H1 (cell line): ENCODE measurements at regions not wholly inside any gene's neighbourhood (a gene's known extent, or its start where the extent isn't known, plus 50 kb on each side); places are given as distances from the start of the nearest gene placed in this dataset.

ENCODE experiments used
- CTCF ChIA-PET: fragments of 300-600 bp; sonication (Branson Sonifier 250); formaldehyde crosslinking; loops from one replicate; lab custom pipeline; 2021; ENCODE audit not compliant: partially characterized antibody; lab: Charles Lee
- POLR2A ChIA-PET: fragments of 300-600 bp; sonication (Branson Sonifier 250); formaldehyde crosslinking; loops from one replicate; lab custom pipeline; 2021; ENCODE audit warnings: inconsistent platforms; ENCODE audit not compliant: partially characterized antibody; lab: Charles Lee
- DNase-seq, 2 experiments: peaks; one replicate each; pipeline versions ENCODE4 v3.0.0 to v3.0.0-alpha.2; 2010 to 2022; ENCODE audit warnings: low spot score in 2 of 2, low read depth in 1 of 2, mixed read lengths in 1 of 2
- FAIRE-seq: peaks from 2 replicates; lab custom pipeline; 2011; peaks lifted over from hg19 to GRCh38; lab: Jason Lieb, UNC
- H2AFZ ChIP-seq: 2 replicates; pipeline ENCODE4 v1.8.1; 2012; ENCODE audit warnings: low read length, inconsistent platforms
- H2AK5ac ChIP-seq: 2 replicates; pipeline ENCODE4 v1.6.1; 2013; ENCODE audit warnings: low read depth, low read length
- H2BK120ac ChIP-seq: replicated peaks from 2 replicates; pipeline ENCODE3; 2013; ENCODE audit warnings: low read depth, low read length, inconsistent platforms
- H2BK12ac ChIP-seq: 2 replicates; pipeline ENCODE4 v1.6.1; 2013; ENCODE audit warnings: low read depth, low read length
- H2BK15ac ChIP-seq: 2 replicates; pipeline ENCODE4 v1.6.1; 2013; ENCODE audit warnings: low read length
- H2BK20ac ChIP-seq: 2 replicates; pipeline ENCODE4 v1.6.1; 2013; ENCODE audit warnings: low read length
- H2BK5ac ChIP-seq: 2 replicates; pipeline ENCODE4 v1.6.1; 2013; ENCODE audit warnings: low read depth, low read length
- H3K14ac ChIP-seq: 2 replicates; pipeline ENCODE4 v1.6.1; 2013; ENCODE audit warnings: inconsistent platforms; ENCODE audit not compliant: insufficient read length
- H3K18ac ChIP-seq: 2 replicates; pipeline ENCODE4 v1.6.1; 2013; ENCODE audit warnings: low read length; ENCODE audit errors: extremely low read depth
- H3K23ac ChIP-seq: 2 replicates; pipeline ENCODE4 v1.6.1; 2013; ENCODE audit warnings: inconsistent platforms; ENCODE audit not compliant: insufficient read length
- H3K23me2 ChIP-seq: 2 replicates; pipeline ENCODE4 v1.6.1; 2013; ENCODE audit warnings: low read depth, low read length
- H3K27ac ChIP-seq: 2 replicates; pipeline ENCODE4 v1.6.1; 2011; ENCODE audit warnings: low read depth, low read length, inconsistent platforms
- H3K27me3 ChIP-seq, 4 experiments: replicated peaks in 1 of 4; 1 replicate in 1 of 4; 2 replicates in 3 of 4; pipeline versions ENCODE4 v1.6.1 to v1.8.1; 2011 to 2013; ENCODE audit warnings: low read length in 3 of 4, mild to moderate bottlenecking in 3 of 4, inconsistent platforms in 2 of 4, mixed read lengths in 2 of 4, moderate library complexity in 1 of 4; ENCODE audit not compliant: control insufficient read depth in 3 of 4, insufficient read depth in 3 of 4; ENCODE audit errors: extremely low read depth in 1 of 4
- H3K36me3 ChIP-seq, 4 experiments: 2 replicates each; pipeline versions ENCODE4 v1.6.1 to v1.8.1; 2011 to 2013; ENCODE audit warnings: mild to moderate bottlenecking in 4 of 4, low read length in 3 of 4, moderate library complexity in 2 of 4, control low read depth in 1 of 4, inconsistent platforms in 1 of 4; ENCODE audit not compliant: insufficient read depth in 4 of 4, control insufficient read depth in 2 of 4
- H3K4ac ChIP-seq: replicated peaks from 2 replicates; pipeline ENCODE3; 2013; ENCODE audit warnings: low read length, low read depth, mixed read lengths, inconsistent platforms; ENCODE audit not compliant: insufficient read length
- H3K4me1 ChIP-seq, 4 experiments: replicated peaks in 1 of 4; 1 replicate in 1 of 4; 2 replicates in 3 of 4; pipeline versions ENCODE4 v1.6.1 to v1.8.1; 2011 to 2013; ENCODE audit warnings: low read length in 3 of 4, inconsistent platforms in 2 of 4, mixed read lengths in 1 of 4; ENCODE audit not compliant: insufficient read depth in 4 of 4, control insufficient read depth in 3 of 4
- H3K4me2 ChIP-seq, 2 experiments: 2 replicates each; pipeline versions ENCODE4 v1.6.1 to v1.8.1; 2011 to 2013; ENCODE audit warnings: low read depth in 2 of 2, low read length in 2 of 2, control low read depth in 1 of 2, inconsistent platforms in 1 of 2, mild to moderate bottlenecking in 1 of 2; ENCODE audit not compliant: insufficient read depth in 1 of 2
- H3K4me3 ChIP-seq, 4 experiments: fragments of 200-600, 300-600 bp in 1 of 4; sonication (generic), shearing (Covaris generic), sonication (Bioruptor Twin) in 1 of 4; 2 replicates each; pipeline versions ENCODE4 v1.5.1 to v1.8.1; 2011 to 2016; ENCODE audit warnings: low read length in 4 of 4, low read depth in 3 of 4, control low read depth in 2 of 4, inconsistent platforms in 2 of 4, mild to moderate bottlenecking in 2 of 4, mixed read lengths in 1 of 4, moderate library complexity in 1 of 4; ENCODE audit not compliant: insufficient read depth in 2 of 4; ENCODE audit errors: extremely low read depth in 1 of 4
- H3K56ac ChIP-seq: replicated peaks from 2 replicates; pipeline ENCODE3; 2013; ENCODE audit warnings: low read depth, mild to moderate bottlenecking, mixed read lengths, low read length, inconsistent platforms; ENCODE audit not compliant: insufficient read length
- H3K79me1 ChIP-seq: 2 replicates; pipeline ENCODE4 v1.6.1; 2013; ENCODE audit warnings: low read depth, low read length, control low read depth
- H3K79me2 ChIP-seq, 2 experiments: 2 replicates each; pipeline versions ENCODE4 v1.6.1 to v1.8.1; 2012 to 2013; ENCODE audit warnings: low read length in 2 of 2, mild to moderate bottlenecking in 2 of 2, inconsistent platforms in 1 of 2; ENCODE audit not compliant: insufficient read depth in 2 of 2, control insufficient read depth in 1 of 2
- H3K9ac ChIP-seq, 4 experiments: replicated peaks in 1 of 4; 1 replicate in 1 of 4; 2 replicates in 3 of 4; pipeline versions ENCODE4 v1.6.1 to v1.8.1; 2011 to 2013; ENCODE audit warnings: low read depth in 3 of 4, low read length in 3 of 4, control low read depth in 2 of 4, mild to moderate bottlenecking in 2 of 4, moderate library complexity in 2 of 4, inconsistent platforms in 1 of 4; ENCODE audit errors: extremely low read depth in 1 of 4
- H3K9me3 ChIP-seq, 2 experiments: 2 replicates each; pipeline versions ENCODE4 v1.6.1 to v1.8.1; 2012 to 2013; ENCODE audit warnings: mild to moderate bottlenecking in 2 of 2, moderate library complexity in 2 of 2, control low read depth in 1 of 2, inconsistent platforms in 1 of 2, low read depth in 1 of 2, low read length in 1 of 2, mixed read lengths in 1 of 2; ENCODE audit not compliant: insufficient read depth in 2 of 2
- H4K20me1 ChIP-seq, 2 experiments: replicated peaks in 1 of 2; 2 replicates each; pipeline versions ENCODE3 to v1.8.1; 2011 to 2013; ENCODE audit warnings: inconsistent platforms in 2 of 2, low read length in 2 of 2, mild to moderate bottlenecking in 1 of 2; ENCODE audit not compliant: insufficient read depth in 2 of 2, control insufficient read depth in 1 of 2
- H4K5ac ChIP-seq: 2 replicates; pipeline ENCODE4 v1.6.1; 2013; ENCODE audit warnings: low read length, low read depth, mixed read lengths, inconsistent platforms; ENCODE audit not compliant: insufficient read length
- H4K8ac ChIP-seq: 2 replicates; pipeline ENCODE4 v1.8.0; 2013; ENCODE audit warnings: mild to moderate bottlenecking, moderate library complexity, low read length, inconsistent platforms; ENCODE audit not compliant: insufficient read depth; ENCODE audit errors: extremely low read depth
- H4K91ac ChIP-seq: replicated peaks from 2 replicates; pipeline ENCODE3; 2013; ENCODE audit warnings: low read length, mixed read lengths, inconsistent platforms; ENCODE audit not compliant: insufficient read length
- ATF2 ChIP-seq: IDR thresholded peaks from 2 replicates; pipeline ENCODE4 v1.6.1; 2012; ENCODE audit warnings: low read length, inconsistent platforms
- WGBS, 2 experiments: shearing (Covaris generic) in 1 of 2; methylation state at CpG; one replicate each; pipeline versions ENCODE4 v1.1.6 to v1.1.7; 2013 to 2015; ENCODE audit warnings: low lambda C conversion rate in 2 of 2, mixed read lengths in 2 of 2, inconsistent platforms in 1 of 2, low coverage in 1 of 2, missing lambda C conversion rate in 1 of 2; ENCODE audit not compliant: insufficient replicate concordance in 2 of 2, insufficient coverage in 1 of 2, insufficient read length in 1 of 2; ENCODE audit errors: extremely low coverage in 1 of 2, missing lambda C conversion rate in 1 of 2; 5-methylcytosine and 5-hydroxymethylcytosine counted together

GRCh38 chr16:7160093-7160492 lies 172.6 kb upstream of the RBFOX1 start:
- Histone ChIP-seq H4K20me1 (no peaks in the 10 kb centered on the region), H3K79me2 (no peaks in the 10 kb centered on the region), H3K23ac (no peak overlapping the region), H3K9me3 (no peaks in the 10 kb centered on the region), H3K14ac (no peak overlapping the region), H2BK12ac (no peak overlapping the region), H3K27ac (no peak overlapping the region), H3K4ac (no peak overlapping the region), H3K27me3 (peaks cover 0 to 1% (median 0%) of the 10 kb centered on the region in 4 experiments; a peak in 1 of 7 replicates), H4K5ac (no peak overlapping the region), H3K56ac (no peak overlapping the region), H3K79me1 (no peaks in the 10 kb centered on the region), H2BK120ac (no peak overlapping the region), H3K4me1 (no peaks in the 10 kb centered on the region; a peak in 1 of 7 replicates), H3K4me3 (no peak overlapping the region), H2AK5ac (no peak overlapping the region), H2BK5ac (no peak overlapping the region), H3K18ac (no peak overlapping the region), H3K23me2 (peaks cover 2% of the 10 kb centered on the region; the same call in 1 of the 2 replicates), H3K9ac (no peak overlapping the region), H2AFZ (no peak overlapping the region), H4K8ac (no peak overlapping the region), H3K4me2 (no peak overlapping the region), H2BK15ac (no peak overlapping the region), H3K36me3 (no peaks in the 10 kb centered on the region), H2BK20ac (no peak overlapping the region), H4K91ac (no peak overlapping the region)
- ChIA-PET CTCF (no interaction called here), POLR2A (no interaction called here)
- WGBS, 2 experiments = 90% methylated on average over 3 of the region's 3 CpGs; no CpG with 5 or more reads in 1 of the 2 experiments
- DNase-seq (no peak), FAIRE-seq (no peak)
- TF ChIP-seq ATF2 = no peak
